Fibroblast of lung (primary cell): ENCODE measurements at regions not wholly inside any gene's neighbourhood (a gene's known extent, or its start where the extent isn't known, plus 50 kb on each side); places are given as distances from the start of the nearest gene placed in this dataset.

ENCODE experiments used
- DNase-seq, 2 donors: peaks; one replicate each; pipeline versions ENCODE4 v3.0.0 to v3.0.0-alpha.2; 2010; ENCODE audit warnings: low read depth in 2 of 2
- H2AFZ ChIP-seq: 2 replicates; pipeline ENCODE4 v1.5.1; 2012; ENCODE audit warnings: low read length, control low read depth, inconsistent platforms
- H3K27ac ChIP-seq: 2 replicates; pipeline ENCODE4 v1.5.1; 2011; ENCODE audit warnings: low read length, control low read depth; ENCODE audit not compliant: insufficient read depth
- H3K27me3 ChIP-seq: 2 replicates; pipeline ENCODE4 v1.5.1; 2011; ENCODE audit warnings: mild to moderate bottlenecking, low read length; ENCODE audit not compliant: control insufficient read depth, insufficient read depth
- H3K36me3 ChIP-seq: 2 replicates; pipeline ENCODE4 v1.5.1; 2011; ENCODE audit warnings: low read length; ENCODE audit not compliant: control insufficient read depth, insufficient read depth
- H3K4me1 ChIP-seq: 2 replicates; pipeline ENCODE4 v1.5.1; 2011; ENCODE audit warnings: low read length; ENCODE audit not compliant: control insufficient read depth, insufficient read depth; ENCODE audit errors: extremely low read depth
- H3K4me2 ChIP-seq: 2 replicates; pipeline ENCODE4 v1.5.1; 2011; ENCODE audit warnings: low read length, control low read depth; ENCODE audit not compliant: insufficient read depth; ENCODE audit errors: extremely low read depth
- H3K4me3 ChIP-seq, 4 experiments: fragments of 200-600 bp in 1 of 4; sonication (generic) in 1 of 4; replicated peaks in 1 of 4; 2 replicates each; pipeline ENCODE4 v1.5.1; 2011 to 2016; ENCODE audit warnings: low read length in 4 of 4, low read depth in 3 of 4, mild to moderate bottlenecking in 3 of 4, control low read depth in 2 of 4, inconsistent platforms in 1 of 4, mixed read lengths in 1 of 4; ENCODE audit not compliant: insufficient read depth in 1 of 4; ENCODE audit errors: control extremely low read depth in 1 of 4
- H3K79me2 ChIP-seq: 2 replicates; pipeline ENCODE4 v1.5.1; 2012; ENCODE audit warnings: mild to moderate bottlenecking, low read length, inconsistent platforms; ENCODE audit not compliant: control insufficient read depth, insufficient read depth
- H3K9ac ChIP-seq: 2 replicates; pipeline ENCODE4 v1.5.1; 2011; ENCODE audit warnings: mild to moderate bottlenecking, low read length, control low read depth; ENCODE audit not compliant: insufficient read depth
- H3K9me3 ChIP-seq: 2 replicates; pipeline ENCODE4 v1.5.1; 2012; ENCODE audit warnings: low read depth, low read length; ENCODE audit not compliant: control insufficient read depth, insufficient read depth
- H4K20me1 ChIP-seq: 2 replicates; pipeline ENCODE4 v1.5.1; 2011; ENCODE audit warnings: low read length; ENCODE audit not compliant: control insufficient read depth, insufficient read depth; ENCODE audit errors: extremely low read depth
- CTCF ChIP-seq, 2 donors: IDR thresholded peaks in 1 of 2; conservative IDR thresholded peaks in 1 of 2; 1 replicate in 1 of 2; 2 replicates in 1 of 2; pipeline ENCODE4 v1.5.1; 2011 to 2012; ENCODE audit warnings: low read length in 2 of 2, control low read depth in 1 of 2, inconsistent platforms in 1 of 2, low read depth in 1 of 2, mild to moderate bottlenecking in 1 of 2
- EZH2 ChIP-seq: IDR thresholded peaks from 2 replicates; pipeline ENCODE4 v1.5.1; 2012; ENCODE audit warnings: low read length, control low read depth, mild to moderate bottlenecking; ENCODE audit errors: missing control alignments

- H4K20me1 ChIP-seq, result no peaks in the 10 kb centered on the region
- no peak overlapping the region for H3K4me2 ChIP-seq
- no peak for DNase-seq
- no peak overlapping the region for H3K4me3 ChIP-seq
- no peaks in the 10 kb centered on the region for H3K9me3 ChIP-seq
- no peak for TF ChIP-seq EZH2
- TF ChIP-seq CTCF (conservative IDR thresholded peaks at IDR 0.05 in 1 of 2, IDR thresholded peaks at IDR 0.05 in 1 of 2; ENCODE audit: low read depth in 1 of 2, low read length in 2 of 2), result no peak
- no peaks in the 10 kb centered on the region for H3K79me2 ChIP-seq
- no peaks in the 10 kb centered on the region for H3K27me3 ChIP-seq
- H3K4me1 ChIP-seq, result no peaks in the 10 kb centered on the region
- no peak overlapping the region for H3K27ac ChIP-seq
- H3K9ac ChIP-seq, result no peak overlapping the region
- no peak overlapping the region for H2AFZ ChIP-seq
- H3K36me3 ChIP-seq, result no peaks in the 10 kb centered on the region
Measured at GRCh38 chr5:130251931-130252330, 347.7 kb downstream of the CHSY3 start.

GRCh38 chr5:130243641-130244040, 339.4 kb downstream of the CHSY3 start:
- Histone ChIP-seq H3K9ac (no peak overlapping the region), H4K20me1 (no peaks in the 10 kb centered on the region), H3K4me1 (no peaks in the 10 kb centered on the region), H3K36me3 (no peaks in the 10 kb centered on the region), H3K79me2 (no peaks in the 10 kb centered on the region), H3K4me3 (no peak overlapping the region), H3K27me3 (no peaks in the 10 kb centered on the region), H2AFZ (no peak overlapping the region), H3K9me3 (no peaks in the 10 kb centered on the region), H3K27ac (no peak overlapping the region), H3K4me2 (no peak overlapping the region)
- TF ChIP-seq CTCF (conservative IDR thresholded peaks at IDR 0.05 in 1 of 2, IDR thresholded peaks at IDR 0.05 in 1 of 2; ENCODE audit: low read depth in 1 of 2, low read length in 2 of 2), result no peak
- no peak for TF ChIP-seq EZH2
- no peak for DNase-seq

GRCh38 chr5:130237721-130238120, 333.5 kb downstream of the CHSY3 start:
- DNase-seq, result no peak
- no peaks in the 10 kb centered on the region for H4K20me1 ChIP-seq
- no peaks in the 10 kb centered on the region for H3K27me3 ChIP-seq
- TF ChIP-seq EZH2 (no peak), CTCF (conservative IDR thresholded peaks at IDR 0.05 in 1 of 2, IDR thresholded peaks at IDR 0.05 in 1 of 2; ENCODE audit: low read depth in 1 of 2, low read length in 2 of 2) (no peak)
- H3K4me2 ChIP-seq, result no peak overlapping the region
- H3K4me1 ChIP-seq, result no peaks in the 10 kb centered on the region
- H3K79me2 ChIP-seq, result no peaks in the 10 kb centered on the region
- no peak overlapping the region for H3K9ac ChIP-seq
- H3K4me3 ChIP-seq, result no peak overlapping the region
- H2AFZ ChIP-seq, result no peak overlapping the region
- no peak overlapping the region for H3K27ac ChIP-seq
- no peaks in the 10 kb centered on the region for H3K36me3 ChIP-seq
- no peaks in the 10 kb centered on the region for H3K9me3 ChIP-seq
